H1 (cell line): ENCODE measurements at regions not wholly inside any gene's neighbourhood (a gene's known extent, or its start where the extent isn't known, plus 50 kb on each side); places are given as distances from the start of the nearest gene placed in this dataset.

Source experiments
- CTCF ChIA-PET: fragments of 300-600 bp; sonication (Branson Sonifier 250); formaldehyde crosslinking; loops from one replicate; lab custom pipeline; 2021; ENCODE audit not compliant: partially characterized antibody; lab: Charles Lee
- POLR2A ChIA-PET: fragments of 300-600 bp; sonication (Branson Sonifier 250); formaldehyde crosslinking; loops from one replicate; lab custom pipeline; 2021; ENCODE audit warnings: inconsistent platforms; ENCODE audit not compliant: partially characterized antibody; lab: Charles Lee
- DNase-seq, 2 experiments: peaks; one replicate each; pipeline versions ENCODE4 v3.0.0 to v3.0.0-alpha.2; 2010 to 2022; ENCODE audit warnings: low spot score in 2 of 2, low read depth in 1 of 2, mixed read lengths in 1 of 2
- FAIRE-seq: peaks from 2 replicates; lab custom pipeline; 2011; peaks lifted over from hg19 to GRCh38; lab: Jason Lieb, UNC
- H2AFZ ChIP-seq: 2 replicates; pipeline ENCODE4 v1.8.1; 2012; ENCODE audit warnings: low read length, inconsistent platforms
- H2AK5ac ChIP-seq: 2 replicates; pipeline ENCODE4 v1.6.1; 2013; ENCODE audit warnings: low read depth, low read length
- H2BK120ac ChIP-seq: replicated peaks from 2 replicates; pipeline ENCODE3; 2013; ENCODE audit warnings: low read depth, low read length, inconsistent platforms
- H2BK12ac ChIP-seq: 2 replicates; pipeline ENCODE4 v1.6.1; 2013; ENCODE audit warnings: low read depth, low read length
- H2BK15ac ChIP-seq: 2 replicates; pipeline ENCODE4 v1.6.1; 2013; ENCODE audit warnings: low read length
- H2BK20ac ChIP-seq: 2 replicates; pipeline ENCODE4 v1.6.1; 2013; ENCODE audit warnings: low read length
- H2BK5ac ChIP-seq: 2 replicates; pipeline ENCODE4 v1.6.1; 2013; ENCODE audit warnings: low read depth, low read length
- H3K14ac ChIP-seq: 2 replicates; pipeline ENCODE4 v1.6.1; 2013; ENCODE audit warnings: inconsistent platforms; ENCODE audit not compliant: insufficient read length
- H3K18ac ChIP-seq: 2 replicates; pipeline ENCODE4 v1.6.1; 2013; ENCODE audit warnings: low read length; ENCODE audit errors: extremely low read depth
- H3K23ac ChIP-seq: 2 replicates; pipeline ENCODE4 v1.6.1; 2013; ENCODE audit warnings: inconsistent platforms; ENCODE audit not compliant: insufficient read length
- H3K23me2 ChIP-seq: 2 replicates; pipeline ENCODE4 v1.6.1; 2013; ENCODE audit warnings: low read depth, low read length
- H3K27ac ChIP-seq: 2 replicates; pipeline ENCODE4 v1.6.1; 2011; ENCODE audit warnings: low read depth, low read length, inconsistent platforms
- H3K27me3 ChIP-seq, 4 experiments: replicated peaks in 1 of 4; 1 replicate in 1 of 4; 2 replicates in 3 of 4; pipeline versions ENCODE4 v1.6.1 to v1.8.1; 2011 to 2013; ENCODE audit warnings: low read length in 3 of 4, mild to moderate bottlenecking in 3 of 4, inconsistent platforms in 2 of 4, mixed read lengths in 2 of 4, moderate library complexity in 1 of 4; ENCODE audit not compliant: control insufficient read depth in 3 of 4, insufficient read depth in 3 of 4; ENCODE audit errors: extremely low read depth in 1 of 4
- H3K36me3 ChIP-seq, 4 experiments: 2 replicates each; pipeline versions ENCODE4 v1.6.1 to v1.8.1; 2011 to 2013; ENCODE audit warnings: mild to moderate bottlenecking in 4 of 4, low read length in 3 of 4, moderate library complexity in 2 of 4, control low read depth in 1 of 4, inconsistent platforms in 1 of 4; ENCODE audit not compliant: insufficient read depth in 4 of 4, control insufficient read depth in 2 of 4
- H3K4ac ChIP-seq: replicated peaks from 2 replicates; pipeline ENCODE3; 2013; ENCODE audit warnings: low read length, low read depth, mixed read lengths, inconsistent platforms; ENCODE audit not compliant: insufficient read length
- H3K4me1 ChIP-seq, 4 experiments: replicated peaks in 1 of 4; 1 replicate in 1 of 4; 2 replicates in 3 of 4; pipeline versions ENCODE4 v1.6.1 to v1.8.1; 2011 to 2013; ENCODE audit warnings: low read length in 3 of 4, inconsistent platforms in 2 of 4, mixed read lengths in 1 of 4; ENCODE audit not compliant: insufficient read depth in 4 of 4, control insufficient read depth in 3 of 4
- H3K4me2 ChIP-seq, 2 experiments: 2 replicates each; pipeline versions ENCODE4 v1.6.1 to v1.8.1; 2011 to 2013; ENCODE audit warnings: low read depth in 2 of 2, low read length in 2 of 2, control low read depth in 1 of 2, inconsistent platforms in 1 of 2, mild to moderate bottlenecking in 1 of 2; ENCODE audit not compliant: insufficient read depth in 1 of 2
- H3K4me3 ChIP-seq, 4 experiments: fragments of 200-600, 300-600 bp in 1 of 4; sonication (generic), shearing (Covaris generic), sonication (Bioruptor Twin) in 1 of 4; 2 replicates each; pipeline versions ENCODE4 v1.5.1 to v1.8.1; 2011 to 2016; ENCODE audit warnings: low read length in 4 of 4, low read depth in 3 of 4, control low read depth in 2 of 4, inconsistent platforms in 2 of 4, mild to moderate bottlenecking in 2 of 4, mixed read lengths in 1 of 4, moderate library complexity in 1 of 4; ENCODE audit not compliant: insufficient read depth in 2 of 4; ENCODE audit errors: extremely low read depth in 1 of 4
- H3K56ac ChIP-seq: replicated peaks from 2 replicates; pipeline ENCODE3; 2013; ENCODE audit warnings: low read depth, mild to moderate bottlenecking, mixed read lengths, low read length, inconsistent platforms; ENCODE audit not compliant: insufficient read length
- H3K79me1 ChIP-seq: 2 replicates; pipeline ENCODE4 v1.6.1; 2013; ENCODE audit warnings: low read depth, low read length, control low read depth
- H3K79me2 ChIP-seq, 2 experiments: 2 replicates each; pipeline versions ENCODE4 v1.6.1 to v1.8.1; 2012 to 2013; ENCODE audit warnings: low read length in 2 of 2, mild to moderate bottlenecking in 2 of 2, inconsistent platforms in 1 of 2; ENCODE audit not compliant: insufficient read depth in 2 of 2, control insufficient read depth in 1 of 2
- H3K9ac ChIP-seq, 4 experiments: replicated peaks in 1 of 4; 1 replicate in 1 of 4; 2 replicates in 3 of 4; pipeline versions ENCODE4 v1.6.1 to v1.8.1; 2011 to 2013; ENCODE audit warnings: low read depth in 3 of 4, low read length in 3 of 4, control low read depth in 2 of 4, mild to moderate bottlenecking in 2 of 4, moderate library complexity in 2 of 4, inconsistent platforms in 1 of 4; ENCODE audit errors: extremely low read depth in 1 of 4
- H3K9me3 ChIP-seq, 2 experiments: 2 replicates each; pipeline versions ENCODE4 v1.6.1 to v1.8.1; 2012 to 2013; ENCODE audit warnings: mild to moderate bottlenecking in 2 of 2, moderate library complexity in 2 of 2, control low read depth in 1 of 2, inconsistent platforms in 1 of 2, low read depth in 1 of 2, low read length in 1 of 2, mixed read lengths in 1 of 2; ENCODE audit not compliant: insufficient read depth in 2 of 2
- H4K20me1 ChIP-seq, 2 experiments: replicated peaks in 1 of 2; 2 replicates each; pipeline versions ENCODE3 to v1.8.1; 2011 to 2013; ENCODE audit warnings: inconsistent platforms in 2 of 2, low read length in 2 of 2, mild to moderate bottlenecking in 1 of 2; ENCODE audit not compliant: insufficient read depth in 2 of 2, control insufficient read depth in 1 of 2
- H4K5ac ChIP-seq: 2 replicates; pipeline ENCODE4 v1.6.1; 2013; ENCODE audit warnings: low read length, low read depth, mixed read lengths, inconsistent platforms; ENCODE audit not compliant: insufficient read length
- H4K8ac ChIP-seq: 2 replicates; pipeline ENCODE4 v1.8.0; 2013; ENCODE audit warnings: mild to moderate bottlenecking, moderate library complexity, low read length, inconsistent platforms; ENCODE audit not compliant: insufficient read depth; ENCODE audit errors: extremely low read depth
- H4K91ac ChIP-seq: replicated peaks from 2 replicates; pipeline ENCODE3; 2013; ENCODE audit warnings: low read length, mixed read lengths, inconsistent platforms; ENCODE audit not compliant: insufficient read length
- CEBPB ChIP-seq: IDR thresholded peaks from 2 replicates; pipeline ENCODE4 v1.6.1; 2012; ENCODE audit warnings: low read depth, low read length
- JUND ChIP-seq: IDR thresholded peaks from 2 replicates; pipeline ENCODE4 v1.6.1; 2011; ENCODE audit warnings: mild to moderate bottlenecking, improper control_type of control experiment, low read length
- POU5F1 ChIP-seq: IDR thresholded peaks from 2 replicates; pipeline ENCODE4 v1.6.1; 2011; ENCODE audit warnings: low read depth, mild to moderate bottlenecking, low read length, moderate library complexity
- SIX5 ChIP-seq: IDR thresholded peaks from 2 replicates; pipeline ENCODE4 v1.6.1; 2011; ENCODE audit warnings: mild to moderate bottlenecking, low read depth, low read length
- SP2 ChIP-seq: IDR thresholded peaks from 2 replicates; pipeline ENCODE4 v1.6.1; 2012; ENCODE audit warnings: mild to moderate bottlenecking, low read length, inconsistent platforms
- WGBS, 2 experiments: shearing (Covaris generic) in 1 of 2; methylation state at CpG; one replicate each; pipeline versions ENCODE4 v1.1.6 to v1.1.7; 2013 to 2015; ENCODE audit warnings: low lambda C conversion rate in 2 of 2, mixed read lengths in 2 of 2, inconsistent platforms in 1 of 2, low coverage in 1 of 2, missing lambda C conversion rate in 1 of 2; ENCODE audit not compliant: insufficient replicate concordance in 2 of 2, insufficient coverage in 1 of 2, insufficient read length in 1 of 2; ENCODE audit errors: extremely low coverage in 1 of 2, missing lambda C conversion rate in 1 of 2; 5-methylcytosine and 5-hydroxymethylcytosine counted together
- TF ChIP-seq, protein P1 (sequence below), 3 experiments: IDR thresholded peaks; 1 replicate in 2 of 3; 2 replicates in 1 of 3; pipeline versions ENCODE4 v1.5.1 to v1.6.1; 2011; ENCODE audit warnings: low read length in 3 of 3, mild to moderate bottlenecking in 3 of 3, inconsistent platforms in 2 of 3, low read depth in 1 of 3, moderate library complexity in 1 of 3; ENCODE audit not compliant: insufficient read depth in 1 of 3; ENCODE audit errors: control extremely low read depth in 1 of 3

DNA sequence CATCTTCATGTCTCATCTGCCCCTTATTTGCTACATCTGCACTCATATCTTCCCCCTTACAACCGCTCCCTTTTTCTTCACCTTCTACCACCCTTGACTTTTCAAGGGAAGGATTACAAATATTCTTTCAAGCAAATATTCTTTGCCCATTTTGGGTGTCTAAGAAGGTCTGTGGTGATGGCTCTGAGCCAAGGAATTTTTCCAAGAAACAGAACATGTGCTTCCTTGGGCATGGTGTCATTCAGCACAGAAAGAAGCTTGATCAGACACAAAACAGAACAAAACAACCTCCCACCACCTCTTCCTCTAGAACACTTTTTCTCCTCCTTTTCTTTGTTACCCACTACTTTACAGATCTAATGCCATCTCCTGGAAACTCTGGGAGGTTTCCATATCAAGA, 313.7 kb downstream of the SATB2 start:
- no peak overlapping the region for H4K8ac ChIP-seq
- no peaks in the 10 kb centered on the region for H3K4me1 ChIP-seq
- no peak overlapping the region for H2AFZ ChIP-seq
- H3K9ac ChIP-seq = no peak overlapping the region
- no peak for DNase-seq
- no peak overlapping the region for H3K14ac ChIP-seq
- H4K91ac ChIP-seq = no peak overlapping the region
- CTCF ChIA-PET = interaction anchor here (0.9 to 1.2 kb wide), 2 partner anchors 14 to 261 kb away, joined by 3 to 4 read pairs; no protein-coding TSS in a partner anchor
- no peaks in the 10 kb centered on the region for H3K23me2 ChIP-seq
- no peak for FAIRE-seq
- no peaks in the 10 kb centered on the region for H3K79me1 ChIP-seq
- H2BK5ac ChIP-seq = no peak overlapping the region
- no peak overlapping the region for H2BK120ac ChIP-seq
- no peak overlapping the region for H2AK5ac ChIP-seq
- H3K56ac ChIP-seq = no peak overlapping the region
- H3K4me3 ChIP-seq = no peak overlapping the region
- POLR2A ChIA-PET = no interaction called here
- H2BK12ac ChIP-seq = no peak overlapping the region
- H4K5ac ChIP-seq = no peak overlapping the region
- H3K27ac ChIP-seq = no peak overlapping the region
- 82 to 100% methylated on average over 1 of the region's 1 CpG for WGBS, 2 experiments
- TF ChIP-seq CEBPB (no peak), SIX5 (no peak), POU5F1 (no peak), SP2 (no peak), JUND (no peak)
- TF ChIP-seq, protein P1, sequence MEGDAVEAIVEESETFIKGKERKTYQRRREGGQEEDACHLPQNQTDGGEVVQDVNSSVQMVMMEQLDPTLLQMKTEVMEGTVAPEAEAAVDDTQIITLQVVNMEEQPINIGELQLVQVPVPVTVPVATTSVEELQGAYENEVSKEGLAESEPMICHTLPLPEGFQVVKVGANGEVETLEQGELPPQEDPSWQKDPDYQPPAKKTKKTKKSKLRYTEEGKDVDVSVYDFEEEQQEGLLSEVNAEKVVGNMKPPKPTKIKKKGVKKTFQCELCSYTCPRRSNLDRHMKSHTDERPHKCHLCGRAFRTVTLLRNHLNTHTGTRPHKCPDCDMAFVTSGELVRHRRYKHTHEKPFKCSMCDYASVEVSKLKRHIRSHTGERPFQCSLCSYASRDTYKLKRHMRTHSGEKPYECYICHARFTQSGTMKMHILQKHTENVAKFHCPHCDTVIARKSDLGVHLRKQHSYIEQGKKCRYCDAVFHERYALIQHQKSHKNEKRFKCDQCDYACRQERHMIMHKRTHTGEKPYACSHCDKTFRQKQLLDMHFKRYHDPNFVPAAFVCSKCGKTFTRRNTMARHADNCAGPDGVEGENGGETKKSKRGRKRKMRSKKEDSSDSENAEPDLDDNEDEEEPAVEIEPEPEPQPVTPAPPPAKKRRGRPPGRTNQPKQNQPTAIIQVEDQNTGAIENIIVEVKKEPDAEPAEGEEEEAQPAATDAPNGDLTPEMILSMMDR (IDR thresholded peaks at IDR 0.05; ENCODE audit: control extremely low read depth in 1 of 3, insufficient read depth in 1 of 3, low read depth in 1 of 3, low read length in 3 of 3) = no peak
- H3K9me3 ChIP-seq = peaks cover 8 to 9% of the 10 kb centered on the region in 2 experiments; a peak in 2 of 4 replicates
- H3K36me3 ChIP-seq = no peaks in the 10 kb centered on the region
- no peak overlapping the region for H3K4me2 ChIP-seq
- no peak overlapping the region for H3K18ac ChIP-seq
- H4K20me1 ChIP-seq = no peaks in the 10 kb centered on the region
- no peak overlapping the region for H2BK20ac ChIP-seq
- no peak overlapping the region for H2BK15ac ChIP-seq
- H3K27me3 ChIP-seq = no peaks in the 10 kb centered on the region
- H3K23ac ChIP-seq = no peak overlapping the region
- no peaks in the 10 kb centered on the region for H3K79me2 ChIP-seq
- H3K4ac ChIP-seq = no peak overlapping the region
